Brain microvascular endothelial cell (primary cell): ENCODE measurements at regions not wholly inside any gene's neighbourhood (a gene's known extent, or its start where the extent isn't known, plus 50 kb on each side); places are given as distances from the start of the nearest gene placed in this dataset.

ENCODE experiments used
- DNase-seq: peaks from one replicate; pipeline ENCODE4 v3.0.0-alpha.2; 2020
- H3K27ac ChIP-seq: fragments of 250-450 bp; sonication (Bioruptor Pico); 2 replicates; pipeline ENCODE4 v1.5.1; 2020; ENCODE audit warnings: mild to moderate bottlenecking, moderate library complexity
- H3K27me3 ChIP-seq: fragments of 250-450 bp; sonication (Bioruptor Pico); replicated peaks from 2 replicates; pipeline ENCODE4 v1.5.1; 2020; ENCODE audit warnings: mild to moderate bottlenecking
- H3K36me3 ChIP-seq: fragments of 250-450 bp; sonication (Bioruptor Pico); replicated peaks from 2 replicates; pipeline ENCODE4 v1.5.1; 2020; ENCODE audit warnings: mild to moderate bottlenecking
- H3K4me3 ChIP-seq: 2 replicates; pipeline ENCODE4 v1.5.1; 2011; ENCODE audit warnings: low read depth, mild to moderate bottlenecking, control low read depth, low read length, moderate library complexity
- in situ Hi-C: cut with HindIII; loops from 2 replicates; pipeline ENCODE4 v1.10.0; 2017; ENCODE audit warnings: low sequenced_read_pairs, low pct_ligation_motif_present
- TF ChIP-seq, protein P1 (sequence below): IDR thresholded peaks from 2 replicates; pipeline ENCODE4 v1.5.1; 2011; ENCODE audit warnings: low read depth, mild to moderate bottlenecking, moderate library complexity, low read length, control low read depth, inconsistent platforms; ENCODE audit errors: missing control alignments

- Histone ChIP-seq H3K4me3 (no peak overlapping the region), H3K27me3 (no peaks in the 10 kb centered on the region), H3K27ac (no peak overlapping the region), H3K36me3 (no peaks in the 10 kb centered on the region)
- DNase-seq: no peak
- TF ChIP-seq, protein P1, sequence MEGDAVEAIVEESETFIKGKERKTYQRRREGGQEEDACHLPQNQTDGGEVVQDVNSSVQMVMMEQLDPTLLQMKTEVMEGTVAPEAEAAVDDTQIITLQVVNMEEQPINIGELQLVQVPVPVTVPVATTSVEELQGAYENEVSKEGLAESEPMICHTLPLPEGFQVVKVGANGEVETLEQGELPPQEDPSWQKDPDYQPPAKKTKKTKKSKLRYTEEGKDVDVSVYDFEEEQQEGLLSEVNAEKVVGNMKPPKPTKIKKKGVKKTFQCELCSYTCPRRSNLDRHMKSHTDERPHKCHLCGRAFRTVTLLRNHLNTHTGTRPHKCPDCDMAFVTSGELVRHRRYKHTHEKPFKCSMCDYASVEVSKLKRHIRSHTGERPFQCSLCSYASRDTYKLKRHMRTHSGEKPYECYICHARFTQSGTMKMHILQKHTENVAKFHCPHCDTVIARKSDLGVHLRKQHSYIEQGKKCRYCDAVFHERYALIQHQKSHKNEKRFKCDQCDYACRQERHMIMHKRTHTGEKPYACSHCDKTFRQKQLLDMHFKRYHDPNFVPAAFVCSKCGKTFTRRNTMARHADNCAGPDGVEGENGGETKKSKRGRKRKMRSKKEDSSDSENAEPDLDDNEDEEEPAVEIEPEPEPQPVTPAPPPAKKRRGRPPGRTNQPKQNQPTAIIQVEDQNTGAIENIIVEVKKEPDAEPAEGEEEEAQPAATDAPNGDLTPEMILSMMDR: no peak
- in situ Hi-C loops: loop anchor here (25.0 kb wide), 1 partner anchor 210 kb away; no protein-coding TSS in a partner anchor
Measured at GRCh38 chr3:14252321-14253021, 73.9 kb downstream of the LSM3 start.

DNA sequence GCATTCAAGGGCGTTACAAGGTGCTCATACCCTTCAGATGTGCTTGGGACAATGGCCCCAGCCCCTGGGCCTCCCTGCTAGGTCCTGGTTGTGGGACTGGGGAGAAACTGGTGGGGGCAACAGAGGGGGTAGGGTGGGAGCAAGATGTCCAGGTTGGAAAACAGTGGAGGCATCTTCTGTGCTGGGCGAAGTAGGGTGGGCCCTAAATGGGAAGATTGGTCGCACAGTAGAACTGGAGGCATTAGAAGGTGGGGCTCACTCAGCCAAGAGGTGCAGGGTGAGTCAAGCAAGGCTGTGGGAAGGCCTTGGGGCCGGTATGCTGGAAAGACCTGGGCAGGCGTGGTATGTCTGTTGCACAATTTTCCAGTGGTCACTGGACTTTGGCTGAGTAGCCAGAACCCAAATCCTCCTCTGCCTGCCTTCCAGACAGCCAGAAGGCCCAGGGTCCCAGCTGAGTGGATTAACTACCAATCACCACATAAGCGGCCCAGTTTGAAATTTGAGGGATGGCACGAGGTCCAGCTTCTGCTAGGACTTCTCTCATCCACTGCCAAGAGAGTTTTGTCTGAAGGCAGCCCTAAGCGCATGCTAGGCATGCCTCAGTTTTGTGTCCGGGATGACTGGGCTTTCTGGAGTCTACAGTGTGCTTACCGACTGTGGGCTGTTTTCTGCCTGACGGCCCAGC lies 74.5 kb downstream of the LSM3 start:
- H3K4me3 ChIP-seq: no peak overlapping the region
- TF ChIP-seq, protein P1: no peak
- H3K27me3 ChIP-seq: no peaks in the 10 kb centered on the region
- H3K27ac ChIP-seq: no peak overlapping the region
- H3K36me3 ChIP-seq: no peaks in the 10 kb centered on the region
- in situ Hi-C loops: loop anchor here (25.0 kb wide), 1 partner anchor 209 kb away; no protein-coding TSS in a partner anchor
- DNase-seq: no peak

GRCh38 chr3:14253707-14254382 lies 75.2 kb downstream of the LSM3 start:
- H3K27me3 ChIP-seq: no peaks in the 10 kb centered on the region
- no peak for DNase-seq
- in situ Hi-C loops: loop anchor here (25.0 kb wide), 1 partner anchor 208 kb away; no protein-coding TSS in a partner anchor
- no peaks in the 10 kb centered on the region for H3K36me3 ChIP-seq
- no peak overlapping the region for H3K4me3 ChIP-seq
- TF ChIP-seq, protein P1: no peak
- H3K27ac ChIP-seq: no peak overlapping the region

- in situ Hi-C loops: loop anchor here (25.0 kb wide), 1 partner anchor 207 kb away; no protein-coding TSS in a partner anchor
- Histone ChIP-seq H3K4me3 (no peak overlapping the region), H3K36me3 (no peaks in the 10 kb centered on the region), H3K27ac (no peak overlapping the region), H3K27me3 (no peaks in the 10 kb centered on the region)
- TF ChIP-seq, protein P1: no peak
- no peak for DNase-seq
Measured at GRCh38 chr3:14254812-14255702, 76.4 kb downstream of the LSM3 start.

- TF ChIP-seq, protein P1: no peak
- no peaks in the 10 kb centered on the region for H3K27me3 ChIP-seq
- DNase-seq: no peak
- H3K27ac ChIP-seq: no peak overlapping the region
- in situ Hi-C loops: loop anchor here (25.0 kb wide), 1 partner anchor 206 kb away; no protein-coding TSS in a partner anchor
- H3K4me3 ChIP-seq: no peak overlapping the region
- H3K36me3 ChIP-seq: no peaks in the 10 kb centered on the region
Measured at GRCh38 chr3:14256046-14256445, 77.4 kb downstream of the LSM3 start.
